ENCODE measurements at regions not wholly inside any gene's neighbourhood (a gene's known extent, or its start where the extent isn't known, plus 50 kb on each side); places are given as distances from the start of the nearest gene placed in this dataset.

GRCh38 chr15:46696281-46696680 lies 1021.0 kb upstream of the SEMA6D start:
- no peak overlapping the region for H3K27ac ChIP-seq
- H3K9me3 ChIP-seq = no peaks in the 10 kb centered on the region
- H3K27me3 ChIP-seq = no peaks in the 10 kb centered on the region
- no peaks in the 10 kb centered on the region for H3K36me3 ChIP-seq
- H3K4me1 ChIP-seq (ENCODE audit: control insufficient read depth in 1 of 2, insufficient read depth in 1 of 2, low read depth in 1 of 2, low read length in 1 of 2) = no peaks in the 10 kb centered on the region
- no peak for TF ChIP-seq CTCF (IDR thresholded peaks at IDR 0.05)
- no peak overlapping the region for H3K4me3 ChIP-seq (ENCODE audit: low read depth in 1 of 2, low read length in 1 of 2)

DNA sequence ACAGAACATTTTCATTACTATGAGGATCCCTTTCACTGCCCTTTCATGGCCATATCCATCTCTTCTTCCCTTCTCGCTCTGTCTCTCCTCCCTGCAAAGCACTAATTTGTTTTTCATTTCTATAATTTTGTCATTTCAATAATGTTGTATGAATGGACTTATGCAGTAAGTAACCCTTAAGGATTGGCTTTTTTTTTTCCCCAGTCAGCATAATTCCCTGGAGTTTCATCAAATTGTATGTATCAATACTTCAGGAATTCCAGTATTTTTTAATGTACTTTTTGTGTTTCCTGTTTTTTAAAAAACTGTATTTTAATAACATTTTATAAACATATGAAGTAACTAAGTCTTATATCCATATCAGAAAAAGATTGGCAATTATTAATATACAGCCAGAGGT lies 1016.0 kb upstream of the SEMA6D start:
- Histone ChIP-seq H3K9me3 (no peaks in the 10 kb centered on the region), H3K36me3 (no peaks in the 10 kb centered on the region), H3K27me3 (no peaks in the 10 kb centered on the region), H3K4me3 (ENCODE audit: low read depth in 1 of 2, low read length in 1 of 2) (no peak overlapping the region), H3K4me1 (ENCODE audit: control insufficient read depth in 1 of 2, insufficient read depth in 1 of 2, low read depth in 1 of 2, low read length in 1 of 2) (no peaks in the 10 kb centered on the region), H3K27ac (no peak overlapping the region)
- TF ChIP-seq CTCF (IDR thresholded peaks at IDR 0.05) = no peak

GRCh38 chr15:46701896-46702295 lies 1015.4 kb upstream of the SEMA6D start:
- H3K4me3 ChIP-seq (ENCODE audit: low read depth in 1 of 2, low read length in 1 of 2) = no peak overlapping the region
- no peaks in the 10 kb centered on the region for H3K36me3 ChIP-seq
- TF ChIP-seq CTCF (IDR thresholded peaks at IDR 0.05) = no peak
- no peak overlapping the region for H3K27ac ChIP-seq
- H3K27me3 ChIP-seq = no peaks in the 10 kb centered on the region
- H3K9me3 ChIP-seq = no peaks in the 10 kb centered on the region
- H3K4me1 ChIP-seq (ENCODE audit: control insufficient read depth in 1 of 2, insufficient read depth in 1 of 2, low read depth in 1 of 2, low read length in 1 of 2) = no peaks in the 10 kb centered on the region

DNA sequence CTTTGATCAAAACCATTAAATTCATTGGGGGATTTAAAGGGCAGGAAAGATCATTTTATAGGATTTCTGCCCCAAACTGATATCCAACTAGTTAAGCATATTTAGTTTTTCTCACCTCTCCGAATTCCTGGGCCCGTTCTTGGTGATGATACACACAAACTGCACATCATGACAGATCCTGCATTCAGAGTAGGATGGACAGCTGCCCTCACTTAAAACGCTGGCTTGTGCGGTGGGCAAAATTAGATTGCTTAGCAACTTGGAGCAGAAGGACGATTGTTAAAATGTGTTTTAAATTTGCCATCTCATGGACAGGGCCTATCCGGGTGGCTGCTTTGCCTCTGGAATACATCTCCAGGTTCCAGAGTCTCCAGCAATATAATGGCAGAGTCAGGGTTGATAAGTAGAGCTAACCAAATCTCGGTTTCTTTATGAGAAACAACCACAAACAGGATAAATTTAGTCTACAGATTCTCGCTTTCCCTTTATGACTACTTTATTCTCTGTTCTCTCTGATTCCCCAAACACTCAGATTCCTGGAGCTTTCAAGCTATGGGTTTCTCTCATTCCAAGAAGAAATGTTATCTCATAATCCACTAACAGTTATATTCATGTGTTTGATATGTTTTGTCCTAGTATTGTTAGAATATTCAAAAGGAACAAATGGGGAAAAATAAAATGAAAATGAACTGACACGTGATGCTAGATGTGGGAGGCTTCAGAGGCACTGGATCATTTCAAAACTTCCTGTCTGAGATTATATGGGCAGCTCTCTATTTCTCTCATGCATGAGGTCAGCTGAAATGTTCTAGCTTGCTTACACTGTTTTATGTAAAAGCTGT lies 1014.1 kb upstream of the SEMA6D start:
- H3K9me3 ChIP-seq = no peaks in the 10 kb centered on the region
- TF ChIP-seq CTCF (IDR thresholded peaks at IDR 0.05) = no peak

GRCh38 chr15:46703871-46704637 lies 1013.3 kb upstream of the SEMA6D start:
- H3K9me3 ChIP-seq = no peaks in the 10 kb centered on the region
- no peaks in the 10 kb centered on the region for H3K4me1 ChIP-seq (ENCODE audit: control insufficient read depth in 1 of 2, insufficient read depth in 1 of 2, low read depth in 1 of 2, low read length in 1 of 2)
- H3K4me3 ChIP-seq (ENCODE audit: low read depth in 1 of 2, low read length in 1 of 2) = no peak overlapping the region
- no peak for TF ChIP-seq CTCF (IDR thresholded peaks at IDR 0.05)
- H3K27ac ChIP-seq = no peak overlapping the region
- H3K27me3 ChIP-seq = no peaks in the 10 kb centered on the region
- H3K36me3 ChIP-seq = no peaks in the 10 kb centered on the region

More for the DNA sequence above, 1014.1 kb upstream of the SEMA6D start:
- Histone ChIP-seq H3K36me3 (no peaks in the 10 kb centered on the region), H3K4me1 (ENCODE audit: control insufficient read depth in 1 of 2, insufficient read depth in 1 of 2, low read depth in 1 of 2, low read length in 1 of 2) (no peaks in the 10 kb centered on the region), H3K4me3 (ENCODE audit: low read depth in 1 of 2, low read length in 1 of 2) (no peak overlapping the region), H3K27me3 (no peaks in the 10 kb centered on the region), H3K27ac (no peak overlapping the region)

Measured in neutrophil (primary cell).